ENCODE measurements at regions not wholly inside any gene's neighbourhood (a gene's known extent, or its start where the extent isn't known, plus 50 kb on each side); places are given as distances from the start of the nearest gene placed in this dataset.

DNA sequence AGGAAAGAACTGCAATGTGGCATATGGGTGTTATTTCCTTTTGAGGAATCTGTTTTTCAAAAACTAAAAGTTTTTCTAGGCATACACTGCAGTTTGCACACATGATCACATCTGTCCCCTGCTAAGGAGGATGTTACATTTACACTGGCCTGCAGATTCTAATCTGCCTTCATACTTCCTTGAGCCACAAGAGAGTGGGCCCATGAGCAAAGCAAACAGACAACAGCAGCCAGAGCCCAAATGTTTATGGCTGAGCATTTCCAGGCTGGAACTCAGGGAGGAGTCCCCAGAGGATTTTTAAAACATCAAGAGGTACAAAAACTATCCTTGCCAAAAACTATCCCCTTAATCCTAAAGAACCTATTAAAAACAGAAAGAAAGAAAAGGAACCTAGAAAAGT is 117.2 kb upstream of the MTNR1B start:
- intact Hi-C loops (cut with micrococcal nuclease; ENCODE audit: unreplicated experiment) = no loop called here

DNA sequence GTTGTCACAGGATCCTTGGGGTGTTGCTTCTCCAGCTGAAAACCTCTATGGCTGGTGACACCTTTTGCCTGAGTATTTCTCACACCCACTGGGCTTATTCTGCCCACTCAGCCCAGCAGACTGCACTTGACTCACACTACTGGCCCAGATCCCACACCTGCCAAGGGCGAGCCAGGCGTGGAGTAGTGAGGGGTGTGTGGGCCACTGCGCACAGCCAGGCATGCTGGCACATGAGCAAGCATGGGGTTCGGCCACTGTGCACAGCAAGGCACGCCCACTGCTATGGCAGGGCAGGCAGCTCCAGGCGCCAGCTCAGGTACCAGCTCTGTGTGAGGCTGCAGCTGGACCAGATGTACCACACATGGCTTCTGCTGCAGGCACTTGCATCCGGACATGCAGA is 116.5 kb upstream of the MTNR1B start:
- ATAC-seq = no peak
- H3K27me3 ChIP-seq (ENCODE audit: control insufficient read depth, insufficient read depth, low read length) = no peaks in the 10 kb centered on the region
- ChIA-PET CTCF (no interaction called here), POLR2A (interaction anchor here (0.6 kb wide), 1 partner anchor 255 kb away, joined by 4 read pairs; no protein-coding TSS in a partner anchor)
- in situ Hi-C loops (cut with HindIII; ENCODE audit: low pct_unique_long_range_greater_than_20kb, low sequenced_read_pairs) = no loop called here
- H3K27ac ChIP-seq (ENCODE audit: low read length) = no peak overlapping the region
- TF ChIP-seq POLR2AphosphoS5 (IDR thresholded peaks at IDR 0.05; ENCODE audit: low read depth, low read length) = no peak
- TF ChIP-seq SIN3A (IDR thresholded peaks at IDR 0.05; ENCODE audit: borderline replicate concordance, insufficient read depth, low read depth, low read length) = no peak
- no peak for TF ChIP-seq TCF7L2 (IDR thresholded peaks at IDR 0.05; ENCODE audit: low read depth, low read length)
- TF ChIP-seq, protein P1, sequence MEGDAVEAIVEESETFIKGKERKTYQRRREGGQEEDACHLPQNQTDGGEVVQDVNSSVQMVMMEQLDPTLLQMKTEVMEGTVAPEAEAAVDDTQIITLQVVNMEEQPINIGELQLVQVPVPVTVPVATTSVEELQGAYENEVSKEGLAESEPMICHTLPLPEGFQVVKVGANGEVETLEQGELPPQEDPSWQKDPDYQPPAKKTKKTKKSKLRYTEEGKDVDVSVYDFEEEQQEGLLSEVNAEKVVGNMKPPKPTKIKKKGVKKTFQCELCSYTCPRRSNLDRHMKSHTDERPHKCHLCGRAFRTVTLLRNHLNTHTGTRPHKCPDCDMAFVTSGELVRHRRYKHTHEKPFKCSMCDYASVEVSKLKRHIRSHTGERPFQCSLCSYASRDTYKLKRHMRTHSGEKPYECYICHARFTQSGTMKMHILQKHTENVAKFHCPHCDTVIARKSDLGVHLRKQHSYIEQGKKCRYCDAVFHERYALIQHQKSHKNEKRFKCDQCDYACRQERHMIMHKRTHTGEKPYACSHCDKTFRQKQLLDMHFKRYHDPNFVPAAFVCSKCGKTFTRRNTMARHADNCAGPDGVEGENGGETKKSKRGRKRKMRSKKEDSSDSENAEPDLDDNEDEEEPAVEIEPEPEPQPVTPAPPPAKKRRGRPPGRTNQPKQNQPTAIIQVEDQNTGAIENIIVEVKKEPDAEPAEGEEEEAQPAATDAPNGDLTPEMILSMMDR (IDR thresholded peaks at IDR 0.05) = no peak
- TF ChIP-seq, protein P2, sequence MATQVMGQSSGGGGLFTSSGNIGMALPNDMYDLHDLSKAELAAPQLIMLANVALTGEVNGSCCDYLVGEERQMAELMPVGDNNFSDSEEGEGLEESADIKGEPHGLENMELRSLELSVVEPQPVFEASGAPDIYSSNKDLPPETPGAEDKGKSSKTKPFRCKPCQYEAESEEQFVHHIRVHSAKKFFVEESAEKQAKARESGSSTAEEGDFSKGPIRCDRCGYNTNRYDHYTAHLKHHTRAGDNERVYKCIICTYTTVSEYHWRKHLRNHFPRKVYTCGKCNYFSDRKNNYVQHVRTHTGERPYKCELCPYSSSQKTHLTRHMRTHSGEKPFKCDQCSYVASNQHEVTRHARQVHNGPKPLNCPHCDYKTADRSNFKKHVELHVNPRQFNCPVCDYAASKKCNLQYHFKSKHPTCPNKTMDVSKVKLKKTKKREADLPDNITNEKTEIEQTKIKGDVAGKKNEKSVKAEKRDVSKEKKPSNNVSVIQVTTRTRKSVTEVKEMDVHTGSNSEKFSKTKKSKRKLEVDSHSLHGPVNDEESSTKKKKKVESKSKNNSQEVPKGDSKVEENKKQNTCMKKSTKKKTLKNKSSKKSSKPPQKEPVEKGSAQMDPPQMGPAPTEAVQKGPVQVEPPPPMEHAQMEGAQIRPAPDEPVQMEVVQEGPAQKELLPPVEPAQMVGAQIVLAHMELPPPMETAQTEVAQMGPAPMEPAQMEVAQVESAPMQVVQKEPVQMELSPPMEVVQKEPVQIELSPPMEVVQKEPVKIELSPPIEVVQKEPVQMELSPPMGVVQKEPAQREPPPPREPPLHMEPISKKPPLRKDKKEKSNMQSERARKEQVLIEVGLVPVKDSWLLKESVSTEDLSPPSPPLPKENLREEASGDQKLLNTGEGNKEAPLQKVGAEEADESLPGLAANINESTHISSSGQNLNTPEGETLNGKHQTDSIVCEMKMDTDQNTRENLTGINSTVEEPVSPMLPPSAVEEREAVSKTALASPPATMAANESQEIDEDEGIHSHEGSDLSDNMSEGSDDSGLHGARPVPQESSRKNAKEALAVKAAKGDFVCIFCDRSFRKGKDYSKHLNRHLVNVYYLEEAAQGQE (IDR thresholded peaks at IDR 0.05; ENCODE audit: insufficient read depth in 1 of 2, low read depth in 2 of 2, low read length in 1 of 2) = no peak
- no peaks in the 10 kb centered on the region for H3K9me3 ChIP-seq (ENCODE audit: control insufficient read depth, insufficient read depth, low read depth, low read length)
- intact Hi-C loops (cut with micrococcal nuclease; ENCODE audit: unreplicated experiment) = no loop called here
- H3K4me1 ChIP-seq (ENCODE audit: control insufficient read depth, insufficient read depth, low read length) = no peaks in the 10 kb centered on the region
- H3K4me3 ChIP-seq (ENCODE audit: low read depth in 2 of 2, low read length in 2 of 2) = no peak overlapping the region
- no peak for DNase-seq (ENCODE audit: low read depth, low spot score)
- BruUV-seq (replicated peaks) = no TSS peak
- no peaks in the 10 kb centered on the region for H3K36me3 ChIP-seq (ENCODE audit: control insufficient read depth, insufficient read depth, low read length)

More for the DNA sequence above, 117.2 kb upstream of the MTNR1B start:
- no peak overlapping the region for H3K27ac ChIP-seq (ENCODE audit: low read length)
- H3K9me3 ChIP-seq (ENCODE audit: control insufficient read depth, insufficient read depth, low read depth, low read length) = no peaks in the 10 kb centered on the region
- ATAC-seq = no peak
- ChIA-PET CTCF (no interaction called here), POLR2A (no interaction called here)
- in situ Hi-C loops (cut with HindIII; ENCODE audit: low pct_unique_long_range_greater_than_20kb, low sequenced_read_pairs) = no loop called here
- H3K4me3 ChIP-seq (ENCODE audit: low read depth in 2 of 2, low read length in 2 of 2) = no peak overlapping the region
- H3K27me3 ChIP-seq (ENCODE audit: control insufficient read depth, insufficient read depth, low read length) = no peaks in the 10 kb centered on the region
- H3K4me1 ChIP-seq (ENCODE audit: control insufficient read depth, insufficient read depth, low read length) = no peaks in the 10 kb centered on the region
- DNase-seq (ENCODE audit: low read depth, low spot score) = no peak
- no TSS peak for BruUV-seq (replicated peaks)
- TF ChIP-seq SIN3A (IDR thresholded peaks at IDR 0.05; ENCODE audit: borderline replicate concordance, insufficient read depth, low read depth, low read length) (no peak), TCF7L2 (IDR thresholded peaks at IDR 0.05; ENCODE audit: low read depth, low read length) (no peak), POLR2AphosphoS5 (IDR thresholded peaks at IDR 0.05; ENCODE audit: low read depth, low read length) (no peak)
- TF ChIP-seq, protein P2 (IDR thresholded peaks at IDR 0.05; ENCODE audit: insufficient read depth in 1 of 2, low read depth in 2 of 2, low read length in 1 of 2) = no peak
- TF ChIP-seq, protein P1 (IDR thresholded peaks at IDR 0.05) = no peak
- H3K36me3 ChIP-seq (ENCODE audit: control insufficient read depth, insufficient read depth, low read length) = no peaks in the 10 kb centered on the region

All from Panc1 (cell line).